ENCODE measurements at regions not wholly inside any gene's neighbourhood (a gene's known extent, or its start where the extent isn't known, plus 50 kb on each side); places are given as distances from the start of the nearest gene placed in this dataset.

DNA sequence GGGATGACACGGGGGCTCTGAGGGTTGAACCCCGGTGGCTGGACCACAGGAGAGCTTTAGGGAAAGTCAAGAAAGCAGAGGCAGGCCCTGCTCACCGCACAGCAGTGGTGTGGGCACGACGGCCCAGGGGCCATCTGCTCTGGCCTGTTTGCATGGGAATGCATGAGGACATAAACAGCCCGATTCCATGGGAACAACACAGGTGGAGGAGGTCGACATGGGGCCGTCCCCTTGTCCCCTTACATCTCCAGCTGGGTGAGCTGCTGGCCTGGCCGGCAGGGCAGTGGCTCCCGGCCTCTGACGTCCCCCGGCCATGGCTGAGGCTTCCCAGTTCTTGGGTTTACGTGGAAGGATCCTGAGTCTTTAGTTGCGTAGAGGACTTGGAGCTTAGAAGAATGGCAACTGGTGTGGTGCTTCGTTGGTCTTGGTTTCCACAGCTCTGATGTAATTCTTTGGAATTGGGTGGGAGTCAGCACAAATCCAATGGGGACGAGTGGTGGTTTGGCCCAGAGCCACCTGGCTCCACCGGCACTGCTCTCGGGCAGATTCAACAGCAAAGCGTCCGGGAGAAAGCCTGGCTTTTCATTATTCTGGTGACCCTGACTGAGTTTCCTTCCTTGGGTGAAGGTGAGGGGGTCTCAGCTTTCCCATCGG lies 98.3 kb upstream of the HDAC4 start (continued):
- TF ChIP-seq SREBF1 (IDR thresholded peaks at IDR 0.05; ENCODE audit: low read length) (no peak), RCOR1 (conservative IDR thresholded peaks at IDR 0.05; ENCODE audit: low read depth, low read length) (no peak), ZNF384 (IDR thresholded peaks at IDR 0.05; ENCODE audit: borderline replicate concordance, low read depth, low read length) (no peak), POLR2A (IDR thresholded peaks at IDR 0.05; ENCODE audit: low read depth, low read length) (no peak), YY1 (IDR thresholded peaks at IDR 0.05; ENCODE audit: low read depth, low read length) (no peak), MTA3 (IDR thresholded peaks at IDR 0.05; ENCODE audit: borderline replicate concordance, low read length) (no peak), SUPT20H (IDR thresholded peaks at IDR 0.05; ENCODE audit: borderline replicate concordance, control insufficient read depth, low read depth, low read length) (no peak), PAX5 (IDR thresholded peaks at IDR 0.05; ENCODE audit: borderline replicate concordance, low read depth, low read length) (no peak)

DNA sequence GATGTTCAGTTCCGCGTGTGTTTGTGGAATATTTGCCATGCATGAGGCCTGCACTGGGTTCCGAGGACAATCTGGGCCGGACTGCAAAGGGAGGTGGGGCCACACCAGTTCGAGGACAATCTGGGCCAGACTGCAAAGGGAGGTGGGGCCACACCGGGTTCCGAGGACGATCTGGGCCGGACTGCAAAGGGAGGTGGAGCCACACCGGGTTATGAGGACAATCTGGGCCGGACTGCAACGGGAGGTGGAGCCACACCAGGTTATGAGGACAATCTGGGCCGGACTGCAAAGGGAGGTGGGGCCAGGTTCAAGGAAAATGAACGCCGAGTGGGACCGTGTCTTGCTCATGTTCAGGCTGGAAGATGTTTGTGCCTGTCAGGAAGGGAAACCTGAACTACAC lies 97.8 kb upstream of the HDAC4 start:
- Histone ChIP-seq H3K4me1 (ENCODE audit: control insufficient read depth, insufficient read depth, low read length) (no peaks in the 10 kb centered on the region), H2AFZ (ENCODE audit: control insufficient read depth, low read depth, low read length) (no peak overlapping the region), H3K9me3 (replicated peaks; ENCODE audit: control insufficient read depth, insufficient read depth, low read length) (no peaks in the 10 kb centered on the region; the same call in 2 of the 3 replicates), H3K27me3 (replicated peaks in 1 of 2; ENCODE audit: control insufficient read depth in 2 of 2, insufficient read depth in 2 of 2, low read length in 1 of 2) (no peaks in the 10 kb centered on the region; a peak in 1 of 4 replicates), H3K4me3 (no peak overlapping the region), H3K27ac (ENCODE audit: control insufficient read depth, insufficient read depth) (no peak overlapping the region), H3K36me3 (ENCODE audit: control insufficient read depth in 2 of 2, insufficient read depth in 2 of 2, low read length in 1 of 2) (no peaks in the 10 kb centered on the region), H3K4me2 (ENCODE audit: control insufficient read depth, insufficient read depth) (no peak overlapping the region), H3K79me2 (ENCODE audit: control insufficient read depth, insufficient read depth, low read length) (no peaks in the 10 kb centered on the region), H3K9ac (ENCODE audit: control insufficient read depth, insufficient read depth, low read length) (no peak overlapping the region), H4K20me1 (ENCODE audit: control insufficient read depth, insufficient read depth) (no peaks in the 10 kb centered on the region)
- ATAC-seq (no peak), FAIRE-seq (no peak), DNase-seq (ENCODE audit: low read depth, low spot score) (no peak)
- 44% methylated on average over 12 of the region's 16 CpGs for WGBS (ENCODE audit: insufficient coverage, insufficient replicate concordance, low lambda C conversion rate, missing lambda C conversion rate)
- intact Hi-C loops (cut with micrococcal nuclease; ENCODE audit: unreplicated experiment), result no loop called here
- no TSS peak for BruUV-seq (replicated peaks)
- SMC1A ChIA-PET (ENCODE audit: uncharacterized antibody, unreplicated experiment), result no interaction called here
- CTCF ChIA-PET, result no interaction called here
- RAD21 ChIA-PET (ENCODE audit: unreplicated experiment), result no interaction called here
- in situ Hi-C loops (cut with MboI), result no loop called here
- POLR2A ChIA-PET, result no interaction called here
- TF ChIP-seq PAX5 (IDR thresholded peaks at IDR 0.05; ENCODE audit: borderline replicate concordance, low read depth, low read length), result no peak
- no peak for TF ChIP-seq STAT3 (IDR thresholded peaks at IDR 0.05; ENCODE audit: low read depth, low read length)
- no peak for TF ChIP-seq NR2C1 (IDR thresholded peaks at IDR 0.05)
- TF ChIP-seq, protein P1, sequence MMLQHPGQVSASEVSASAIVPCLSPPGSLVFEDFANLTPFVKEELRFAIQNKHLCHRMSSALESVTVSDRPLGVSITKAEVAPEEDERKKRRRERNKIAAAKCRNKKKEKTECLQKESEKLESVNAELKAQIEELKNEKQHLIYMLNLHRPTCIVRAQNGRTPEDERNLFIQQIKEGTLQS (IDR thresholded peaks at IDR 0.05; ENCODE audit: borderline replicate concordance, extremely low read depth, low read depth, low read length), result no peak
- TF ChIP-seq, protein P2, sequence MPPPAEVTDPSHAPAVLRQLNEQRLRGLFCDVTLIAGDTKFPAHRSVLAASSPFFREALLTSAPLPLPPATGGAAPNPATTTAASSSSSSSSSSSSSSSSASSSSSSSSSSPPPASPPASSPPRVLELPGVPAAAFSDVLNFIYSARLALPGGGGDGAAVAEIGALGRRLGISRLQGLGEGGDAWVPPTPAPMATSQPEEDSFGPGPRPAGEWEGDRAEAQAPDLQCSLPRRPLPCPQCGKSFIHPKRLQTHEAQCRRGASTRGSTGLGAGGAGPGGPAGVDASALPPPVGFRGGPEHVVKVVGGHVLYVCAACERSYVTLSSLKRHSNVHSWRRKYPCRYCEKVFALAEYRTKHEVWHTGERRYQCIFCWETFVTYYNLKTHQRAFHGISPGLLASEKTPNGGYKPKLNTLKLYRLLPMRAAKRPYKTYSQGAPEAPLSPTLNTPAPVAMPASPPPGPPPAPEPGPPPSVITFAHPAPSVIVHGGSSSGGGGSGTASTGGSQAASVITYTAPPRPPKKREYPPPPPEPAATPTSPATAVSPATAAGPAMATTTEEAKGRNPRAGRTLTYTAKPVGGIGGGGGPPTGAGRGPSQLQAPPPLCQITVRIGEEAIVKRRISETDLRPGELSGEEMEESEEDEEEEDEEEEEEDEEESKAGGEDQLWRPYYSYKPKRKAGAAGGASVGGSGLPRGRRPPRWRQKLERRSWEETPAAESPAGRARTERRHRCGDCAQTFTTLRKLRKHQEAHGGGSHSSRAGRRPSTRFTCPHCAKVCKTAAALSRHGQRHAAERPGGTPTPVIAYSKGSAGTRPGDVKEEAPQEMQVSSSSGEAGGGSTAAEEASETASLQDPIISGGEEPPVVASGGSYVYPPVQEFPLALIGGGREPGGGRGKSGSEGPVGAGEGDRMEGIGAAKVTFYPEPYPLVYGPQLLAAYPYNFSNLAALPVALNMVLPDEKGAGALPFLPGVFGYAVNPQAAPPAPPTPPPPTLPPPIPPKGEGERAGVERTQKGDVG (CRISPR knock-in tag; IDR thresholded peaks at IDR 0.05), result no peak
- no peak for TF ChIP-seq ZNF217 (IDR thresholded peaks at IDR 0.05)
- TF ChIP-seq, protein P3, sequence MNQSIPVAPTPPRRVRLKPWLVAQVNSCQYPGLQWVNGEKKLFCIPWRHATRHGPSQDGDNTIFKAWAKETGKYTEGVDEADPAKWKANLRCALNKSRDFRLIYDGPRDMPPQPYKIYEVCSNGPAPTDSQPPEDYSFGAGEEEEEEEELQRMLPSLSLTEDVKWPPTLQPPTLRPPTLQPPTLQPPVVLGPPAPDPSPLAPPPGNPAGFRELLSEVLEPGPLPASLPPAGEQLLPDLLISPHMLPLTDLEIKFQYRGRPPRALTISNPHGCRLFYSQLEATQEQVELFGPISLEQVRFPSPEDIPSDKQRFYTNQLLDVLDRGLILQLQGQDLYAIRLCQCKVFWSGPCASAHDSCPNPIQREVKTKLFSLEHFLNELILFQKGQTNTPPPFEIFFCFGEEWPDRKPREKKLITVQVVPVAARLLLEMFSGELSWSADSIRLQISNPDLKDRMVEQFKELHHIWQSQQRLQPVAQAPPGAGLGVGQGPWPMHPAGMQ (IDR thresholded peaks at IDR 0.05; ENCODE audit: borderline replicate concordance), result no peak
- TF ChIP-seq, protein P4, sequence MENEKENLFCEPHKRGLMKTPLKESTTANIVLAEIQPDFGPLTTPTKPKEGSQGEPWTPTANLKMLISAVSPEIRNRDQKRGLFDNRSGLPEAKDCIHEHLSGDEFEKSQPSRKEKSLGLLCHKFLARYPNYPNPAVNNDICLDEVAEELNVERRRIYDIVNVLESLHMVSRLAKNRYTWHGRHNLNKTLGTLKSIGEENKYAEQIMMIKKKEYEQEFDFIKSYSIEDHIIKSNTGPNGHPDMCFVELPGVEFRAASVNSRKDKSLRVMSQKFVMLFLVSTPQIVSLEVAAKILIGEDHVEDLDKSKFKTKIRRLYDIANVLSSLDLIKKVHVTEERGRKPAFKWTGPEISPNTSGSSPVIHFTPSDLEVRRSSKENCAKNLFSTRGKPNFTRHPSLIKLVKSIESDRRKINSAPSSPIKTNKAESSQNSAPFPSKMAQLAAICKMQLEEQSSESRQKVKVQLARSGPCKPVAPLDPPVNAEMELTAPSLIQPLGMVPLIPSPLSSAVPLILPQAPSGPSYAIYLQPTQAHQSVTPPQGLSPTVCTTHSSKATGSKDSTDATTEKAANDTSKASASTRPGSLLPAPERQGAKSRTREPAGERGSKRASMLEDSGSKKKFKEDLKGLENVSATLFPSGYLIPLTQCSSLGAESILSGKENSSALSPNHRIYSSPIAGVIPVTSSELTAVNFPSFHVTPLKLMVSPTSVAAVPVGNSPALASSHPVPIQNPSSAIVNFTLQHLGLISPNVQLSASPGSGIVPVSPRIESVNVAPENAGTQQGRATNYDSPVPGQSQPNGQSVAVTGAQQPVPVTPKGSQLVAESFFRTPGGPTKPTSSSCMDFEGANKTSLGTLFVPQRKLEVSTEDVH (IDR thresholded peaks at IDR 0.05; ENCODE audit: low read depth, partially characterized antibody), result no peak
- no peak for TF ChIP-seq ESRRA (IDR thresholded peaks at IDR 0.05; ENCODE audit: low read length)
- no peak for TF ChIP-seq POLR2A (IDR thresholded peaks at IDR 0.05; ENCODE audit: low read depth, low read length)
- no peak for TF ChIP-seq NR2F1 (conservative IDR thresholded peaks at IDR 0.05)

Data from GM12878 (cell line).